LNCaP clone FGC (cell line): ENCODE measurements at regions not wholly inside any gene's neighbourhood (a gene's known extent, or its start where the extent isn't known, plus 50 kb on each side); places are given as distances from the start of the nearest gene placed in this dataset.

Experiments
- DNase-seq: peaks from one replicate; pipeline ENCODE4 v3.0.0-alpha.2; 2011; ENCODE audit warnings: low read depth
- H3K4me3 ChIP-seq: 2 replicates; pipeline ENCODE4 v1.5.1; 2011; ENCODE audit warnings: mild to moderate bottlenecking, low read depth, low read length, control low read depth
- TF ChIP-seq, protein P1 (sequence below): IDR thresholded peaks from 2 replicates; pipeline ENCODE4 v1.5.1; 2012; ENCODE audit warnings: mild to moderate bottlenecking; ENCODE audit not compliant: control insufficient read depth, insufficient read depth; ENCODE audit errors: extremely low read depth

DNA sequence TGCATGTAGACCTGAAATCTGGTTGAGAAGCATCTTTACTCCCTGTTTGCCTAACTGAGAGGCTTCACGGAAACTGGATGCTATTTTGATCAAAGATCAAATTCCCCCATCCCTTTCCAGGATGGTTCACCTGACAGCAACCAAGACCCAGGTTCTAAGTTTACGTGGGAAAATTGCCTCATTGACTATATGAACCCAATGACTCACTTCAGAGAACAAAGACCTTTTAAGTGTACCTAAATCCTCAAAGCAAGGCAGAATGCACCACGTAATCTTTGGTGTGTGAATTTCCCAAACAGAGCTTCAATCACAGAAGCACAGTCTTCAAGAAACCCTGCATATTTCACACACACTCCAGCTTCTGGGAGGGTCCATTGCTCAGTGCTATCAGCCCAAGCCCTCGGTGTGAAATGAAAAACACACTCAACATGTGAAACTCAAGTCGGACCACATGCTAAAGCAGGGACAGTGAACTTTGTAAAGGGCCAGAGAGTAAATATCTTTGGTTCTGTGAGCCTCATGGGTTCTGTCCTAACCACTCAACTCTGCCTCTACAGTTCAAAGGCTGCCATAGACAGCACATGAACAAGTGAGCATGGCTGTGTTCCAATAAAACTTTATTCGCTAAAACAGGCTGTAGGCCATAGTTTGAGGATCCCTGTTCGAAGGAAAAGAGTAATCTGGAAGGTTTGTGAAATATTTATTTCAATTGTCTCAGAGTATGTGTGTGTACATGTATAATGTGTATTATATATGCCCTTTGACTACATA is 275.6 kb upstream of the FOXK1 start:
- TF ChIP-seq, protein P1, sequence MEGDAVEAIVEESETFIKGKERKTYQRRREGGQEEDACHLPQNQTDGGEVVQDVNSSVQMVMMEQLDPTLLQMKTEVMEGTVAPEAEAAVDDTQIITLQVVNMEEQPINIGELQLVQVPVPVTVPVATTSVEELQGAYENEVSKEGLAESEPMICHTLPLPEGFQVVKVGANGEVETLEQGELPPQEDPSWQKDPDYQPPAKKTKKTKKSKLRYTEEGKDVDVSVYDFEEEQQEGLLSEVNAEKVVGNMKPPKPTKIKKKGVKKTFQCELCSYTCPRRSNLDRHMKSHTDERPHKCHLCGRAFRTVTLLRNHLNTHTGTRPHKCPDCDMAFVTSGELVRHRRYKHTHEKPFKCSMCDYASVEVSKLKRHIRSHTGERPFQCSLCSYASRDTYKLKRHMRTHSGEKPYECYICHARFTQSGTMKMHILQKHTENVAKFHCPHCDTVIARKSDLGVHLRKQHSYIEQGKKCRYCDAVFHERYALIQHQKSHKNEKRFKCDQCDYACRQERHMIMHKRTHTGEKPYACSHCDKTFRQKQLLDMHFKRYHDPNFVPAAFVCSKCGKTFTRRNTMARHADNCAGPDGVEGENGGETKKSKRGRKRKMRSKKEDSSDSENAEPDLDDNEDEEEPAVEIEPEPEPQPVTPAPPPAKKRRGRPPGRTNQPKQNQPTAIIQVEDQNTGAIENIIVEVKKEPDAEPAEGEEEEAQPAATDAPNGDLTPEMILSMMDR = no peak
- H3K4me3 ChIP-seq = no peak overlapping the region
- no peak for DNase-seq

DNA sequence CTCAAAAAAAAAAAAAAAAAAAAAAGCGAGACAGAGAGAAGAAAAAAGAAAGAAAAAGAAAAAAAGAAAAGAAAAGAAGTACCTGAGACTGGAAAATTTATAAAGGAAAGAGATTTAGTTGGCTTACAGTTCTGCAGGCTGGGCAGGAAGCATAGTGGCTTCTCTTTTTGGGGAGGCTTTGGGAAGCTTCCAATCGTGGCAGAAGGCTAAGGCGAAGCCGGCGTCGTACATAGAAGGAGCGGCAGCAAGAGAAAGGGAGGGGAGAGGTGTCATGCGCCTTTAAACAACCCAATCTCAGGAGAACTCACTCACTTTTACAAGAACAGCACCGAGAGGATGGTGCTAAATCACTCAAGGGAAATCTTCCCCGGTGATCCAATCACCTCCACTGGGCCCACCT is 272.1 kb upstream of the FOXK1 start:
- TF ChIP-seq, protein P1 = no peak
- DNase-seq = no peak
- H3K4me3 ChIP-seq = no peak overlapping the region

DNA sequence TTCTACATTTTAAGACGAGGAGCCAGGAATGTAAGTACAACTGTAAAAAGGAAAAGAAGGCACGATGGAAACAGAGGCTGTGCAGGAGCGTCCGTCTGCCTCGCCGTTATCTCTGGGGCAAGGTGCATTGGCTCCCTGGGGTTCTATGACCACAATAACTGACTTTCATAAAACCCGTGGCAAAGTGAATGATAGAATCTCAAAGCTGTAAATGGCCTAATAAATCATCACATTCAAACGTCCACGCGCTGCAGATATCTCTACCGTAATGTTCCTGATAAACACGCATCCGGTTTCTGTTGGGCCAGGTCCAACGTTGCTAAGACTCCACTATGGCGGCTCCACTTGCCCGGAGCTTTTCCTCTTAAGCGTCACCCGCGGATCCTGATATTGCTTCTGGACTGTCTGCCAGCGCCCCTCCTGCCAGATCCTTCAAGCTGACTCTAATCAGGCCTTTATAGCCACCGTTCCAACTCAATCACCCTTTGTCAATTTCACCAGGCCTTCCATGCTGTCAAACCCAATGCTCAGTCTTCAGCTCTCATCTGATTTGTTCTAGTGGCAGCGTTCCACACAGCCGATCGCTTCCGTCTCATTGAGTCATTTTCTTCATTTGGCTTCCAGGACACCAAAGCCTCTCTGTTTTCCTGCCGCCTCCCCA is 265.6 kb upstream of the FOXK1 start:
- DNase-seq = peak; percentile 17
- TF ChIP-seq, protein P1 = no peak
- peak overlapping the region; percentile 10; the same call in 1 of the 2 replicates for H3K4me3 ChIP-seq

DNA sequence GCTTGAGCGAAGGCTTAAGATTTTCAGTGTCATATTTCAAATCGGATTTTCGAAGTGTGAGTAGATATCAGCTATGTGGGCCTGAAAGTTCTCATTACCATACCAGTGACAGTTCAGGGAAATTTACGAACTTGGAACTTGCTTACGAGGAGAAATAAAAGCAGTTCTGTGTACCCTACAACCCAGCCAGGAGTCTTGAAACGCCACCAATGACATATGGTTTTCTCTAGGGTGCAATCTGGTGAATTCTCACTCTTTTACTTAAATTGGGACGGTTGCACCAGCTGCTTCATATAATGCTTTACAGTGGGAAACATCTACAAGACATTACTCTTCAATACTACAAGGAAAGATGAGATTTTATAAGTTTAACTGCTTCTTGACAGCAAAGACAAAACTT is 253.6 kb upstream of the FOXK1 start:
- no peak for DNase-seq
- H3K4me3 ChIP-seq = no peak overlapping the region
- TF ChIP-seq, protein P1 = no peak

DNA sequence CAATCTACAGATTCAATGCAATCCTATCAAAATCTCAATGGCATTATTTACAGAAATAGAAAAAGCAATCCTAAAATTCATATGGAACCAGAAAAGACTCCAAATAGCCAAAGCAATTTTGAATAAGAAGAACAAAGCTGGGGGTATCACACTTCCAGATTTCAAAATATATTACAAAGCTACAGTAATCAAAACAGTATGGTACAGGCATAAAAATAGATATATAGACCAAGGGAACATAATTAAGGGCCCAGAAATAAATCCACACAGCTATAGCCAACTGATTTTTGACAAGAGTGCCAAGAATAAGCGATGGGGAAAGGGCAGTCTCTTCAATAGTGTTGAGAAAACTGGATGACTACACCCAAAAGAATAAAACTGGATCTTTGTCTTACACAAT is 251.9 kb upstream of the FOXK1 start:
- H3K4me3 ChIP-seq = no peak overlapping the region
- DNase-seq = no peak
- TF ChIP-seq, protein P1 = no peak

DNA sequence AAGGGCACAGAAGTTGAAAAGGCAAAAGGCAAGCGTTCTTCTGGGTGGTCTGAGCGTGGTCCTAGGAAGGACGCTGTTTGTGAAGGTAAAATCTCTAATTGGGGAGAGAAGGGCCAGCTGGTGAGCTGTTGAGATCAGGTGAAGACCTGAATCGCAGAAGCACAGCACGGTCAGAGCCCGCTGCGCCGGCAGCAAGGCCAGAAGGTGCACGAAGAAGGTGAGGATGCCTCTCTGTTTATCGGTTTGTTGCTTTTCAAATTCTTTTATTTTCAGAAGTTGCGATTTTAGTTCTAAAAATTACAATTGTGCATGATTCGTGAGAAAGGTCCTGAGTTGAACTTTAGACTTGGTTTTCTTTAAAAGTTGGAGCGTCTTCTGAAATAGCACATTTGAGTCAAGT is 247.8 kb upstream of the FOXK1 start:
- TF ChIP-seq, protein P1 = no peak
- no peak for DNase-seq
- no peak overlapping the region for H3K4me3 ChIP-seq
